Fibroblast of pulmonary artery (primary cell): ENCODE measurements at regions not wholly inside any gene's neighbourhood (a gene's known extent, or its start where the extent isn't known, plus 50 kb on each side); places are given as distances from the start of the nearest gene placed in this dataset.
"Not testable (repeated sequence)": the region's sequence is repeated elsewhere in the genome, so short reads cannot be mapped to it uniquely, and the experiment has no call there.

Experiments
- DNase-seq: peaks from one replicate; pipeline ENCODE4 v3.0.0-alpha.2; 2010; ENCODE audit warnings: low read depth
- H3K4me3 ChIP-seq: replicated peaks from 2 replicates; pipeline ENCODE4 v1.5.1; 2011; ENCODE audit warnings: low read depth, mild to moderate bottlenecking, control low read depth, low read length, moderate library complexity
- TF ChIP-seq, protein P1 (sequence below): IDR thresholded peaks from 2 replicates; pipeline ENCODE4 v1.5.1; 2011; ENCODE audit warnings: mild to moderate bottlenecking, control low read depth, low read length, inconsistent platforms; ENCODE audit errors: missing control alignments

DNA sequence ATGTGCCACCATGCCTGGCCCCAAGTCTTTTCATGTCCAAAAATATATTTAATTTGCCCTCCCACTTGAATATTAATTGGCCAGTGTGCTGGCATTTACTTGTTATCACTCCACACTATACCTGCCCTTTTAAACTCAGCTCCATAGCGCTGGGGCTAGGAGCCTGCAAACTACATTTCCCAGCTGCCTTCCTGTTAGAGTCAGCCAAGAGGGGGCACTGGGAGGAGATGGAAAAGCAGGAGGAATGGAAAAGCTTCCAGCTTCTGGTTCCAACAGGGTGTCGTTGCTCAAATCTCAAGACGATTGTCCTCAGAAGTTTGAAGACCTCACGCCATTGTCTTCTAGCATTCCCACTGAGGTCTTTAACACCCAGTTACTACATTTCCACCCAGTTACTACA is 315.5 kb downstream of the BCOR start:
- H3K4me3 ChIP-seq, result no peak overlapping the region
- TF ChIP-seq, protein P1, sequence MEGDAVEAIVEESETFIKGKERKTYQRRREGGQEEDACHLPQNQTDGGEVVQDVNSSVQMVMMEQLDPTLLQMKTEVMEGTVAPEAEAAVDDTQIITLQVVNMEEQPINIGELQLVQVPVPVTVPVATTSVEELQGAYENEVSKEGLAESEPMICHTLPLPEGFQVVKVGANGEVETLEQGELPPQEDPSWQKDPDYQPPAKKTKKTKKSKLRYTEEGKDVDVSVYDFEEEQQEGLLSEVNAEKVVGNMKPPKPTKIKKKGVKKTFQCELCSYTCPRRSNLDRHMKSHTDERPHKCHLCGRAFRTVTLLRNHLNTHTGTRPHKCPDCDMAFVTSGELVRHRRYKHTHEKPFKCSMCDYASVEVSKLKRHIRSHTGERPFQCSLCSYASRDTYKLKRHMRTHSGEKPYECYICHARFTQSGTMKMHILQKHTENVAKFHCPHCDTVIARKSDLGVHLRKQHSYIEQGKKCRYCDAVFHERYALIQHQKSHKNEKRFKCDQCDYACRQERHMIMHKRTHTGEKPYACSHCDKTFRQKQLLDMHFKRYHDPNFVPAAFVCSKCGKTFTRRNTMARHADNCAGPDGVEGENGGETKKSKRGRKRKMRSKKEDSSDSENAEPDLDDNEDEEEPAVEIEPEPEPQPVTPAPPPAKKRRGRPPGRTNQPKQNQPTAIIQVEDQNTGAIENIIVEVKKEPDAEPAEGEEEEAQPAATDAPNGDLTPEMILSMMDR, result no peak
- DNase-seq, result no peak

DNA sequence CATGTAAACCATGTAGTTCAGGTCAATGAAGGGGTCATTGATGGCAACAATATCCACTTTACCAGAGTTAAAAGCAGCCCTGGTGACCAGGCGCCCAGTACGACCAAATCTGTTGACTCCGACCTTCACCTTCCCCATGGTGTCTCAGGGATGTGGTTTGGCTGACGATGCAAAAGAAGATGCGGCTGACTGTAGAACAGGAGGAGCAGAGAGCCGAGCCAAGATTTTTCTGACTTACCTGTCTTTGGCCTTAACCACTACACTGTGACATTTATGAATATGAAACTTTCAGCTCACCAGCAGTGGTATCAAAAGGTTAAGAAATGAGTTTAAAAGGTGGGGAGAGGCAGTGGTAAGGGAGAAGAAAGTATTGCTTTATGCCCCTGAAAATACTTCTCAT is 309.8 kb downstream of the BCOR start:
- TF ChIP-seq, protein P1, result no peak
- no peak overlapping the region for H3K4me3 ChIP-seq

DNA sequence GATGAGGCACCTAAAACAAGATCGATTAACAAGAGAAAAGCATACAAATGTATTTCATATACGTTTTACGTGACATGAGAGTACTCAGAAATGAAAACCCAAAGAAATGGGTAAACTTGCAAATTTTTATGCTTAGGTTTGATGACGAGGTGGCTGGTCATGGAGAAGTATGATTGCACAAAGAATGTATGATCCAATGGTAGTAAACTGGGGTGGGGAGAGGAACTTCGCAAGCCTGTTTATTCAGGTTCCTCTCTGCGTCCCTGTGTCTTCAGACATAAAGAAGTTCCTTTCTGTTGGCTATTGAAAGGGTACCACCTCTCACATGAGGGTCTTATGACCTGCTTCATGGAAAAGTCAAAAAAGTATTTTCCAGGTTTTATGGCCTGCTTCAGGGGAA is 309.2 kb downstream of the BCOR start:
- DNase-seq, result no peak
- H3K4me3 ChIP-seq, result no peak overlapping the region
- TF ChIP-seq, protein P1, result no peak

More for the DNA sequence above, 309.8 kb downstream of the BCOR start:
- DNase-seq, result no peak

DNA sequence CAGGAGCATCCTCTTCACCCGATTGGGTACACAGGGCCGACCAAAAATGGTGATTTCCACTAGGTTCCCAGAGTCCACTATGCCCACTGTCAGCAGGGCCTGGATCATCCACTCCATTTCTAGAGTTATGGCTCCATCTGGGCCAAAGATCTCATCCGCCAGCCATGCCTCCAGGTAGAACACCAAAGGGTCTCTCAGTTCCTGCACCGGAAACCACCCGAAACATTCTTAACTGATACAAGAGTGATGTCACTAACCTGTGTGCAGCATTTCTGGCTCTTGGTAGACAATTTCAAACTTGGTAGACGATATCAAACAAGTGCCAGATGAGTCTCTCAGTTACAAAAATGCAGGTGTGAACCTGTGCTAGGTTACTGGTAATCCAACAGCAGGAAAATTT is 306.1 kb downstream of the BCOR start:
- DNase-seq, result no peak
- TF ChIP-seq, protein P1, result no peak
- H3K4me3 ChIP-seq, result no peak overlapping the region

DNA sequence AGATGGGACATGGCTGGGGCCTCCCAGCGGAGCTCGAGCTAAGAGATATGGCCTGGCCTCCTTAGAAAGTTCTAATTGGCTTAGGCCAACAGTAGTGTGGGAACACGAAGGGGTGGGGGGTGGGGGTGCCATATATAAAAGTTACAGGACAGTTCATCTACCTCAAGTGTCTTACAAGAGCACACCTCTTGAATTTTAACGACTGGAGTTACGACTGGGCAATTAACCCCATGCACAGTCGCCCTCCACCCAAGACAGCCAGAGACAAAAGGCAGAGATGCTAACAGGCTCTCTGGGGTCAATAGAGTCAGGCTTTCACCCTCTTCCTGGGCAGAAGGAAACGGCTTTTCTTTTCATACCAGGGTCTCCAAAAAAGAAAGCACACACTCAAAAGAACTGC is 302.2 kb downstream of the BCOR start:
- DNase-seq, result no peak
- TF ChIP-seq, protein P1, result no peak
- H3K4me3 ChIP-seq, result no peak overlapping the region

DNA sequence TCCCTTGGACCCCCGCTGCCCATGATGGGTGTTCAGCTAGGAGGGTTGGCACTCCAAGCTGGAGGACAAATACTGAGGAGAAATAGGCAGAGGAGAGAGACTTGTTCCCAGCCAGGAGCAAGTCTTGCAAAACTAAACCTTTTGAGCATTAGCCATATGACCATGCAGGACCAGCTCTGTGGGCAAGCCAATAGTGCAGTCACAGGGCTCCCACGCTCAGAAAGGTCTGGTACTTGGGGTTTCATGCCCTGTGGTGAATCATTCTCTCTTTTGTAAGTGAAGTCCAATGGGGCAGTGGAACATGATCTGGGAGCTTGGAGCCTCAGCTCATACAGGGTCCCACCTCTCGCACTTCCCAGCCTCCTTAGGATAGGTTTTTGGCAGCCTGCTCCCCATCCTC is 300.9 kb downstream of the BCOR start:
- H3K4me3 ChIP-seq, result no peak overlapping the region
- no peak for DNase-seq
- TF ChIP-seq, protein P1, result no peak

DNA sequence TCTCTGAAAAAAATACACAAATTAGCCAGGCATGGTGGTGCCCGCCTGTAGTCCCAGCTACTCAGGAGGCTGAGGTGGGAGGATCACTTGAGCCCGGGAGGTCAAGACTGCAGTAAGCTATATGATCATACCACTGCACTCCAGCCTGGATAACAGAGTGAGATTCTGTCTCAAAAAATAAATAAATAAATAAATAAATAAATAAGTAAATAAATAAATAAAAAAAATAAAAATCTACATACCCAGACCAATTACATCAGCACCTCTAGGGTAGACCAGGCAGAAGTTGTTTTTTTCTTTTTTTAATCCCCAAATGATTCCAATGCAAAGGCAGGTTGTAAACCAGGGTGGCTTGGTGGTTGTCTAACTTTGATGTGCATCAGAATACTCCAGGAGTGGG is 299.3 kb downstream of the BCOR start:
- H3K4me3 ChIP-seq, DNase-seq: not testable (repeated sequence)

DNA sequence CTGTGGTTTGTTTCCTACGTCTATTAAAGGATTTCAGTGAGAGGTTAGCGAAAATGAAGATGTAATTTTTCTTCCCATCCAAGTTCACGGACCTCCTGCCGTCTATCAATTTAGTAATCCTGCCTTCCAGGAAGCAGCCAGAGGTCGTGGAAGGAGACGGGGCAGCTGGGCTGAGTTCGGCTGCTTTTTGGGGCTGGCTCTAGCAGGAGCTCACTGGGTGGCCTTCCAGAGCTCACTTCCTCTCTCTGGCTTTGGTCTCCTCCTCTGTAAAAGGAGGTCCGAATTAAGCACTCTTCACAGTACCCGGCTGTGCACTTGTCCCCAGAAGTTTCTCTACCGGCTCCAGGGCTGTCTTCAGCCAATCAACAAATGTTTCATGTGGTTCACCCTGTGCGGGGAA is 295.4 kb downstream of the BCOR start:
- TF ChIP-seq, protein P1, result no peak
- H3K4me3 ChIP-seq, result no peak overlapping the region
- no peak for DNase-seq
